HG03469 (cell line): ENCODE measurements at regions not wholly inside any gene's neighbourhood (a gene's known extent, or its start where the extent isn't known, plus 50 kb on each side); places are given as distances from the start of the nearest gene placed in this dataset.

Experiments used
- ATAC-seq: cut with Tn5 transposase; IDR thresholded peaks from one replicate; pipeline ENCODE4 v1.9.1; 2021; ENCODE audit warnings: mild to moderate bottlenecking, moderate library complexity, moderate number of reproducible peaks; ENCODE audit not compliant: unreplicated experiment

- no peak for ATAC-seq
These were observed 264.6 kb downstream of the NDUFS4 start for GRCh38 chr5:53825016-53825415.

- ATAC-seq: no peak
These were observed 265.5 kb downstream of the NDUFS4 start for GRCh38 chr5:53825926-53826325.

- ATAC-seq: no peak
These were observed 266.1 kb downstream of the NDUFS4 start for GRCh38 chr5:53826504-53826903.

GRCh38 chr5:53827211-53827651 is 266.8 kb downstream of the NDUFS4 start:
- ATAC-seq: no peak

GRCh38 chr5:53831496-53831895 is 271.1 kb downstream of the NDUFS4 start:
- no peak for ATAC-seq
